Esophagus squamous epithelium (tissue), 5 donors: ENCODE measurements at regions not wholly inside any gene's neighbourhood (a gene's known extent, or its start where the extent isn't known, plus 50 kb on each side); places are given as distances from the start of the nearest gene placed in this dataset.
"Not testable (repeated sequence)": the region's sequence is repeated elsewhere in the genome, so short reads cannot be mapped to it uniquely, and the experiment has no call there.

Experiments used
- DNase-seq: peaks from one replicate; lab custom pipeline; 2025; lab: John Stamatoyannopoulos, UW
- H3K27ac ChIP-seq, 4 donors: fragments of 200-600 bp; sonication (generic); one replicate each; pipeline ENCODE4 v1.5.1; 2016 to 2019; ENCODE audit warnings: mild to moderate bottlenecking in 1 of 4
- H3K27me3 ChIP-seq, 4 donors: fragments of 200-600 bp; sonication (generic); 1 replicate in 3 of 4; 2 replicates in 1 of 4; pipeline versions ENCODE4 v1.5.1 to v1.6.0; 2017 to 2021; ENCODE audit warnings: antibody characterized with exemption in 1 of 4
- H3K36me3 ChIP-seq, 3 donors: fragments of 200-600 bp; sonication (generic); one replicate each; pipeline ENCODE4 v1.5.1; 2016 to 2019
- H3K4me1 ChIP-seq, 3 donors: fragments of 200-600 bp; sonication (generic); one replicate each; pipeline ENCODE4 v1.5.1; 2017 to 2019
- H3K4me3 ChIP-seq, 4 donors: fragments of 200-600 bp; sonication (generic); 1 replicate in 3 of 4; 2 replicates in 1 of 4; pipeline ENCODE4 v1.5.1; 2016 to 2019; ENCODE audit warnings: mild to moderate bottlenecking in 2 of 4, moderate library complexity in 1 of 4
- H3K9me3 ChIP-seq, 3 donors: fragments of 200-600 bp; sonication (generic); one replicate each; pipeline ENCODE4 v1.5.1; 2016 to 2019
- WGBS, 2 donors: methylation state at CpG; one replicate each; pipeline ENCODE4 v1.1.5; 2018; 5-methylcytosine and 5-hydroxymethylcytosine counted together
- intact Hi-C: fragments of 100-400 bp; cut with DNase I; formaldehyde crosslinking; loops from one replicate; pipeline ENCODE4 v1.15.0; 2022
- small RNA-seq, 4 donors: library from RNA; depleted of rRNA; stranded (forward); fragments of <200 nt; gene quantifications; one replicate each; pipeline ENCODE3, GENCODE V24; 2016
- donor health status: DM: yes; HTN: yes; CAD: no.

- no CpG with 5 or more reads among the region's 8 CpGs for WGBS, 2 donors
- H3K4me3 ChIP-seq, H3K27ac ChIP-seq, intact Hi-C loops, H3K9me3 ChIP-seq, H3K4me1 ChIP-seq, H3K36me3 ChIP-seq, DNase-seq, H3K27me3 ChIP-seq: not testable (repeated sequence)
Measured at GRCh38 chr7:63604853-63605252, 393.8 kb upstream of the ZNF722 start.

GRCh38 chr7:63617595-63617994 is 381.1 kb upstream of the ZNF722 start:
- H3K4me3 ChIP-seq, DNase-seq, H3K27ac ChIP-seq, intact Hi-C loops, H3K36me3 ChIP-seq, H3K9me3 ChIP-seq, H3K27me3 ChIP-seq, H3K4me1 ChIP-seq: not testable (repeated sequence)
- WGBS, 2 donors = no CpG with 5 or more reads among the region's 13 CpGs

- H3K27me3 ChIP-seq, H3K9me3 ChIP-seq, H3K27ac ChIP-seq, H3K4me3 ChIP-seq, DNase-seq, intact Hi-C loops, H3K4me1 ChIP-seq, H3K36me3 ChIP-seq: not testable (repeated sequence)
- WGBS, 2 donors = 79 to 83% methylated on average over 6 to 7 of the region's 14 CpGs
Measured at GRCh38 chr7:63620169-63620735, 378.4 kb upstream of the ZNF722 start.

GRCh38 chr7:63627590-63628485 is 370.8 kb upstream of the ZNF722 start:
- intact Hi-C loops, H3K4me1 ChIP-seq, DNase-seq, H3K27me3 ChIP-seq, H3K36me3 ChIP-seq, H3K4me3 ChIP-seq, H3K9me3 ChIP-seq, H3K27ac ChIP-seq: not testable (repeated sequence)
- WGBS, 2 donors = no CpG with 5 or more reads among the region's 105 CpGs

GRCh38 chr7:63629024-63629423 is 369.6 kb upstream of the ZNF722 start:
- DNase-seq, H3K4me1 ChIP-seq, intact Hi-C loops, H3K9me3 ChIP-seq, H3K27ac ChIP-seq, H3K4me3 ChIP-seq, H3K27me3 ChIP-seq, H3K36me3 ChIP-seq: not testable (repeated sequence)
- WGBS, 2 donors = 87% methylated on average over 3 of the region's 9 CpGs; no CpG with 5 or more reads in 1 of the 2 donors

GRCh38 chr7:63636585-63636984 is 362.1 kb upstream of the ZNF722 start:
- H3K27ac ChIP-seq, DNase-seq, H3K36me3 ChIP-seq, H3K4me1 ChIP-seq, H3K27me3 ChIP-seq, H3K4me3 ChIP-seq, intact Hi-C loops, H3K9me3 ChIP-seq: not testable (repeated sequence)
- WGBS, 2 donors = no CpG with 5 or more reads among the region's 7 CpGs

- H3K9me3 ChIP-seq, H3K27ac ChIP-seq, intact Hi-C loops, H3K36me3 ChIP-seq, DNase-seq, H3K4me3 ChIP-seq, H3K4me1 ChIP-seq, H3K27me3 ChIP-seq: not testable (repeated sequence)
- no CpG with 5 or more reads among the region's 7 CpGs for WGBS, 2 donors
Measured at GRCh38 chr7:63665553-63665952, 333.1 kb upstream of the ZNF722 start.

- H3K27ac ChIP-seq, H3K4me1 ChIP-seq, H3K36me3 ChIP-seq, H3K9me3 ChIP-seq, H3K27me3 ChIP-seq, intact Hi-C loops, H3K4me3 ChIP-seq, DNase-seq: not testable (repeated sequence)
- 92 to 94% methylated on average over 3 of the region's 7 CpGs for WGBS, 2 donors
Measured at GRCh38 chr7:63691408-63691807, 307.2 kb upstream of the ZNF722 start.

GRCh38 chr7:63694296-63694695 is 304.4 kb upstream of the ZNF722 start:
- H3K4me3 ChIP-seq, H3K27ac ChIP-seq, H3K27me3 ChIP-seq, H3K36me3 ChIP-seq, DNase-seq, H3K9me3 ChIP-seq, H3K4me1 ChIP-seq, intact Hi-C loops: not testable (repeated sequence)
- WGBS, 2 donors = no CpG with 5 or more reads among the region's 41 CpGs

Small RNA genes lying in the stretch of these regions (small RNA-seq; reads per million reads assigned to genes)
- 0 reads per million in 4 donors for gene MIR4283-2
